MM.1S (cell line): ENCODE measurements at regions not wholly inside any gene's neighbourhood (a gene's known extent, or its start where the extent isn't known, plus 50 kb on each side); places are given as distances from the start of the nearest gene placed in this dataset.
"Not testable (repeated sequence)": the region's sequence is repeated elsewhere in the genome, so short reads cannot be mapped to it uniquely, and the experiment has no call there.

ENCODE experiments used
- CTCF ChIP-seq: fragments of 300-600 bp; sonication (generic); IDR thresholded peaks from 2 replicates; pipeline ENCODE4 v1.5.1; 2016; ENCODE audit warnings: antibody characterized with exemption, low read length, mixed read lengths
- EZH2 ChIP-seq: fragments of 300-600 bp; sonication (generic); optimal IDR thresholded peaks from 2 replicates; pipeline ENCODE3; 2017; ENCODE audit warnings: low read depth, mild to moderate bottlenecking, antibody characterized with exemption, low read length, mixed read lengths

GRCh38 chr9:93748827-93749226 lies 172.4 kb downstream of the PHF2 start:
- TF ChIP-seq CTCF, EZH2: not testable (repeated sequence)
